Spinal cord (tissue), 9 donors: ENCODE measurements at regions not wholly inside any gene's neighbourhood (a gene's known extent, or its start where the extent isn't known, plus 50 kb on each side); places are given as distances from the start of the nearest gene placed in this dataset.

Source experiments
- DNase-seq, 6 donors: peaks; one replicate each; pipeline versions ENCODE4 v3.0.0 to v3.0.0-alpha.2; 2013 to 2015; ENCODE audit warnings: low spot score in 6 of 6, low read depth in 4 of 6
- H3K27ac ChIP-seq: one replicate; pipeline ENCODE4 v1.5.1; 2013; ENCODE audit warnings: low read depth, low read length, control low read depth
- H3K27me3 ChIP-seq: one replicate; pipeline ENCODE4 v1.6.1; 2013; ENCODE audit warnings: low read length; ENCODE audit not compliant: control insufficient read depth, insufficient read depth
- H3K36me3 ChIP-seq: one replicate; pipeline ENCODE4 v1.6.1; 2013; ENCODE audit warnings: low read length; ENCODE audit not compliant: control insufficient read depth, insufficient read depth
- H3K4me1 ChIP-seq: one replicate; pipeline ENCODE4 v1.6.1; 2013; ENCODE audit warnings: low read length; ENCODE audit not compliant: control insufficient read depth, insufficient read depth
- H3K4me3 ChIP-seq: one replicate; pipeline ENCODE4 v1.5.1; 2013; ENCODE audit warnings: low read depth, low read length, control low read depth
- H3K9me3 ChIP-seq: one replicate; pipeline ENCODE4 v1.6.1; 2013; ENCODE audit warnings: low read length; ENCODE audit not compliant: control insufficient read depth, insufficient read depth
- WGBS: methylation state at CpG from one replicate; pipeline ENCODE4 v1.1.5; 2013; ENCODE audit warnings: missing lambda C conversion rate; ENCODE audit not compliant: insufficient coverage; 5-methylcytosine and 5-hydroxymethylcytosine counted together
- donor health status: healthy.

GRCh38 chr5:68544648-68545552 is 329.3 kb downstream of the PIK3R1 start:
- Histone ChIP-seq H3K36me3 (no peaks in the 10 kb centered on the region), H3K9me3 (no peaks in the 10 kb centered on the region), H3K27me3 (no peaks in the 10 kb centered on the region), H3K4me1 (no peaks in the 10 kb centered on the region), H3K4me3 (no peak overlapping the region), H3K27ac (no peak overlapping the region)
- WGBS: no CpG with 5 or more reads among the region's 14 CpGs
- peak in 1 of 6 donors; percentile 45 for DNase-seq

GRCh38 chr5:68545636-68546295 is 330.2 kb downstream of the PIK3R1 start:
- WGBS: 72% methylated on average over 5 of the region's 7 CpGs
- H3K4me1 ChIP-seq: no peaks in the 10 kb centered on the region

GRCh38 chr5:68547056-68547455 is 331.5 kb downstream of the PIK3R1 start:
- H3K27ac ChIP-seq: no peak overlapping the region
- no peaks in the 10 kb centered on the region for H3K4me1 ChIP-seq
- DNase-seq: no peak
- no peaks in the 10 kb centered on the region for H3K36me3 ChIP-seq
- H3K9me3 ChIP-seq: no peaks in the 10 kb centered on the region
- H3K27me3 ChIP-seq: no peaks in the 10 kb centered on the region
- WGBS: 100% methylated on average over 1 of the region's 3 CpGs
- no peak overlapping the region for H3K4me3 ChIP-seq

More at GRCh38 chr5:68545636-68546295, 330.2 kb downstream of the PIK3R1 start:
- no peak for DNase-seq
- Histone ChIP-seq H3K4me3 (no peak overlapping the region), H3K9me3 (no peaks in the 10 kb centered on the region), H3K27me3 (no peaks in the 10 kb centered on the region), H3K27ac (no peak overlapping the region), H3K36me3 (no peaks in the 10 kb centered on the region)

GRCh38 chr5:68547622-68548021 is 332.1 kb downstream of the PIK3R1 start:
- no peak for DNase-seq

GRCh38 chr5:68548959-68549676 is 333.6 kb downstream of the PIK3R1 start:
- 98% methylated on average over 5 of the region's 13 CpGs for WGBS

More at GRCh38 chr5:68547622-68548021, 332.1 kb downstream of the PIK3R1 start:
- Histone ChIP-seq H3K36me3 (no peaks in the 10 kb centered on the region), H3K27ac (no peak overlapping the region), H3K9me3 (no peaks in the 10 kb centered on the region), H3K27me3 (no peaks in the 10 kb centered on the region), H3K4me3 (no peak overlapping the region), H3K4me1 (no peaks in the 10 kb centered on the region)

GRCh38 chr5:68550015-68550414 is 334.5 kb downstream of the PIK3R1 start:
- Histone ChIP-seq H3K4me1 (peaks cover 2% of the 10 kb centered on the region), H3K9me3 (no peaks in the 10 kb centered on the region), H3K27me3 (no peaks in the 10 kb centered on the region), H3K36me3 (no peaks in the 10 kb centered on the region), H3K27ac (no peak overlapping the region), H3K4me3 (no peak overlapping the region)
- DNase-seq: no peak

More at GRCh38 chr5:68548959-68549676, 333.6 kb downstream of the PIK3R1 start:
- no peaks in the 10 kb centered on the region for H3K9me3 ChIP-seq
- DNase-seq: no peak
- H3K4me1 ChIP-seq: no peaks in the 10 kb centered on the region
- no peaks in the 10 kb centered on the region for H3K36me3 ChIP-seq
- H3K27me3 ChIP-seq: no peaks in the 10 kb centered on the region
- H3K27ac ChIP-seq: no peak overlapping the region
- H3K4me3 ChIP-seq: no peak overlapping the region

- H3K4me1 ChIP-seq: peaks cover 4% of the 10 kb centered on the region
- no peak for DNase-seq
- H3K27me3 ChIP-seq: no peaks in the 10 kb centered on the region
- peaks cover 1% of the 10 kb centered on the region for H3K9me3 ChIP-seq
- H3K36me3 ChIP-seq: no peaks in the 10 kb centered on the region
- H3K27ac ChIP-seq: no peak overlapping the region
- no peak overlapping the region for H3K4me3 ChIP-seq
- WGBS: 71% methylated on average over 2 of the region's 5 CpGs
These were observed 335.9 kb downstream of the PIK3R1 start for GRCh38 chr5:68551436-68551835.

GRCh38 chr5:68554571-68555279 is 339.2 kb downstream of the PIK3R1 start:
- H3K4me3 ChIP-seq: no peak overlapping the region
- WGBS: 77% methylated on average over 6 of the region's 8 CpGs
- H3K9me3 ChIP-seq: peaks cover 4% of the 10 kb centered on the region
- H3K4me1 ChIP-seq: peaks cover 4% of the 10 kb centered on the region
- DNase-seq: peak in 2 of 6 donors; percentile 16 to 31
- no peaks in the 10 kb centered on the region for H3K36me3 ChIP-seq
- no peaks in the 10 kb centered on the region for H3K27me3 ChIP-seq
- H3K27ac ChIP-seq: no peak overlapping the region
